WTC11 (cell line): ENCODE measurements at regions not wholly inside any gene's neighbourhood (a gene's known extent, or its start where the extent isn't known, plus 50 kb on each side); places are given as distances from the start of the nearest gene placed in this dataset.

Experiments
- ATAC-seq: fragments of 200-7000 bp; cut with Tn5 transposase; 2 replicates; pipeline ENCODE4 v1.10.0; 2021; ENCODE audit warnings: mild to moderate bottlenecking, moderate library complexity
- CTCF ChIA-PET: fragments of 300-600 bp; sonication (Branson Sonifier 250); formaldehyde crosslinking; loops from one replicate; lab custom pipeline; 2021; ENCODE audit warnings: antibody characterized with exemption; lab: Charles Lee
- POLR2A ChIA-PET: fragments of 350-600 bp; sonication (Branson Sonifier 250); formaldehyde crosslinking; loops from one replicate; lab custom pipeline; 2021; ENCODE audit warnings: antibody characterized with exemption; lab: Charles Lee
- DNase-seq: peaks from one replicate; pipeline ENCODE4 v3.0.0; 2021; ENCODE audit warnings: low spot score
- H3K27ac Mint-ChIP-seq: 2 replicates; pipeline ENCODE4 v1.8.0; 2021; ENCODE audit warnings: mixed read lengths
- H3K27me3 Mint-ChIP-seq: 2 replicates; pipeline ENCODE4 v1.8.0; 2021; ENCODE audit warnings: low read depth, mild to moderate bottlenecking, moderate library complexity, mixed read lengths
- H3K36me3 Mint-ChIP-seq: 2 replicates; pipeline ENCODE4 v1.8.0; 2021; ENCODE audit warnings: mixed read lengths
- H3K4me1 Mint-ChIP-seq: 2 replicates; pipeline ENCODE4 v1.8.0; 2022; ENCODE audit warnings: mixed read lengths
- H3K4me3 Mint-ChIP-seq: 2 replicates; pipeline ENCODE4 v1.8.0; 2021; ENCODE audit warnings: mild to moderate bottlenecking, moderate library complexity, mixed read lengths
- H3K9me3 Mint-ChIP-seq: 2 replicates; pipeline ENCODE4 v1.8.0; 2021; ENCODE audit warnings: mixed read lengths
- ELF4 ChIP-seq: sonication (generic); formaldehyde crosslinking; IDR thresholded peaks from 2 replicates; pipeline ENCODE4 v1.8.1; 2022; ENCODE audit warnings: low read depth, mild to moderate bottlenecking, moderate library complexity, missing genetic modification reagents
- NFYB ChIP-seq: sonication (generic); formaldehyde crosslinking; conservative IDR thresholded peaks from 2 replicates; pipeline ENCODE4 v1.8.0; 2022; ENCODE audit warnings: low read depth, missing genetic modification reagents
- NR1H2 ChIP-seq: sonication (generic); formaldehyde crosslinking; IDR thresholded peaks from 2 replicates; pipeline ENCODE4 v1.9.0; 2021; ENCODE audit warnings: mild to moderate bottlenecking, moderate library complexity, missing genetic modification reagents
- NR2C2 ChIP-seq: sonication (generic); formaldehyde crosslinking; IDR thresholded peaks from 2 replicates; pipeline ENCODE4 v1.8.0; 2022; ENCODE audit warnings: mild to moderate bottlenecking, missing genetic modification reagents
- SOX15 ChIP-seq: fragments of 250-450 bp; sonication (Bioruptor Pico); IDR thresholded peaks from 2 replicates; pipeline ENCODE4 v1.9.0; 2021; ENCODE audit warnings: mild to moderate bottlenecking
- TCF7 ChIP-seq: sonication (generic); formaldehyde crosslinking; IDR thresholded peaks from 2 replicates; pipeline ENCODE4 v1.8.0; 2022; ENCODE audit warnings: mild to moderate bottlenecking, low read depth, missing genetic modification reagents, moderate library complexity
- TEAD1 ChIP-seq: sonication (generic); formaldehyde crosslinking; IDR thresholded peaks from 2 replicates; pipeline ENCODE4 v1.8.0; 2022; ENCODE audit warnings: mild to moderate bottlenecking, missing genetic modification reagents
- ZNF138 ChIP-seq: sonication (generic); formaldehyde crosslinking; conservative IDR thresholded peaks from 2 replicates; pipeline ENCODE4 v1.8.1; 2022; ENCODE audit warnings: mild to moderate bottlenecking, moderate library complexity, missing genetic modification reagents
- TF ChIP-seq, protein P1 (sequence below): fragments of 250-450 bp; sonication (Bioruptor Pico); IDR thresholded peaks from 2 replicates; pipeline ENCODE4 v1.9.0; 2021; ENCODE audit warnings: moderate library complexity, mild to moderate bottlenecking, inconsistent platforms, borderline replicate concordance
- TF ChIP-seq, protein P2 (sequence below): sonication (generic); formaldehyde crosslinking; IDR thresholded peaks from 2 replicates; pipeline ENCODE4 v1.8.1; 2023; ENCODE audit warnings: mild to moderate bottlenecking, missing genetic modification reagents
- TF ChIP-seq, protein P3 (sequence below): sonication (generic); formaldehyde crosslinking; IDR thresholded peaks from 2 replicates; pipeline ENCODE4 v1.8.1; 2023; ENCODE audit warnings: mild to moderate bottlenecking, missing genetic modification reagents, moderate library complexity
- TF ChIP-seq, protein P4 (sequence below): sonication (generic); formaldehyde crosslinking; IDR thresholded peaks from 2 replicates; pipeline ENCODE4 v1.8.1; 2022; ENCODE audit warnings: mild to moderate bottlenecking, missing genetic modification reagents, moderate library complexity, borderline replicate concordance
- TF ChIP-seq, protein P5 (sequence below): fragments of 250-450 bp; sonication (Bioruptor Pico); IDR thresholded peaks from 2 replicates; pipeline ENCODE4 v2.1.2; 2022; ENCODE audit warnings: mild to moderate bottlenecking, moderate library complexity
- TF ChIP-seq, protein P6 (sequence below): fragments of 250-450 bp; sonication (Bioruptor Pico); IDR thresholded peaks from 2 replicates; pipeline ENCODE4 v1.9.0; 2021; ENCODE audit warnings: mild to moderate bottlenecking, borderline replicate concordance

DNA sequence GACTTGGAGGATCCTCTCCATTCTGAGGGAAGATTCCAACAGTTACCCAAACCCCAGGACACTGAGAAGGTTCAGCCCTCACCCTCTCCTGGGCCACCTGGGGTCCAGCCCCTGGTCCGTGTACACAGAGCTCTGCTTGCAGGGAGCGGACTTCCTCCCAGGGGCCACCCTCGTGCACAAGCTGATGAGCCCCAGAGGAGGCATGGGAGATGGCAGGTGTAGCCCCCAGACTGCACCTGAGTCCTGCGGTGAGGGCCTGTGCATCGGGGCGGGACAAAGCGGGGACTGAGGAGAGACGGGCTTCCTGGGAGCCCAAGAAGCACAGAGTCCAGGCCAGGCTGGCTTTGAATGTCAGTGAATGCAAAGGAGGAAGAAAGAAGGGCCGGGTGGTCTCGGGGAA, 1374.9 kb downstream of the BRD1 start:
- TF ChIP-seq, protein P1, sequence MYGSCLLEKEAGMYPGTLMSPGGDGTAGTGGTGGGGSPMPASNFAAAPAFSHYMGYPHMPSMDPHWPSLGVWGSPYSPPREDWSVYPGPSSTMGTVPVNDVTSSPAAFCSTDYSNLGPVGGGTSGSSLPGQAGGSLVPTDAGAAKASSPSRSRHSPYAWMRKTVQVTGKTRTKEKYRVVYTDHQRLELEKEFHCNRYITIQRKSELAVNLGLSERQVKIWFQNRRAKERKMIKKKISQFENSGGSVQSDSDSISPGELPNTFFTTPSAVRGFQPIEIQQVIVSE (CRISPR knock-in tag) = no peak
- TF ChIP-seq, protein P2, sequence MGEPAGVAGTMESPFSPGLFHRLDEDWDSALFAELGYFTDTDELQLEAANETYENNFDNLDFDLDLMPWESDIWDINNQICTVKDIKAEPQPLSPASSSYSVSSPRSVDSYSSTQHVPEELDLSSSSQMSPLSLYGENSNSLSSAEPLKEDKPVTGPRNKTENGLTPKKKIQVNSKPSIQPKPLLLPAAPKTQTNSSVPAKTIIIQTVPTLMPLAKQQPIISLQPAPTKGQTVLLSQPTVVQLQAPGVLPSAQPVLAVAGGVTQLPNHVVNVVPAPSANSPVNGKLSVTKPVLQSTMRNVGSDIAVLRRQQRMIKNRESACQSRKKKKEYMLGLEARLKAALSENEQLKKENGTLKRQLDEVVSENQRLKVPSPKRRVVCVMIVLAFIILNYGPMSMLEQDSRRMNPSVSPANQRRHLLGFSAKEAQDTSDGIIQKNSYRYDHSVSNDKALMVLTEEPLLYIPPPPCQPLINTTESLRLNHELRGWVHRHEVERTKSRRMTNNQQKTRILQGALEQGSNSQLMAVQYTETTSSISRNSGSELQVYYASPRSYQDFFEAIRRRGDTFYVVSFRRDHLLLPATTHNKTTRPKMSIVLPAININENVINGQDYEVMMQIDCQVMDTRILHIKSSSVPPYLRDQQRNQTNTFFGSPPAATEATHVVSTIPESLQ = no peak
- TF ChIP-seq SOX15 = no peak
- TF ChIP-seq, protein P3, sequence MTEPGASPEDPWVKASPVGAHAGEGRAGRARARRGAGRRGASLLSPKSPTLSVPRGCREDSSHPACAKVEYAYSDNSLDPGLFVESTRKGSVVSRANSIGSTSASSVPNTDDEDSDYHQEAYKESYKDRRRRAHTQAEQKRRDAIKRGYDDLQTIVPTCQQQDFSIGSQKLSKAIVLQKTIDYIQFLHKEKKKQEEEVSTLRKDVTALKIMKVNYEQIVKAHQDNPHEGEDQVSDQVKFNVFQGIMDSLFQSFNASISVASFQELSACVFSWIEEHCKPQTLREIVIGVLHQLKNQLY = no peak
- TF ChIP-seq, protein P4, sequence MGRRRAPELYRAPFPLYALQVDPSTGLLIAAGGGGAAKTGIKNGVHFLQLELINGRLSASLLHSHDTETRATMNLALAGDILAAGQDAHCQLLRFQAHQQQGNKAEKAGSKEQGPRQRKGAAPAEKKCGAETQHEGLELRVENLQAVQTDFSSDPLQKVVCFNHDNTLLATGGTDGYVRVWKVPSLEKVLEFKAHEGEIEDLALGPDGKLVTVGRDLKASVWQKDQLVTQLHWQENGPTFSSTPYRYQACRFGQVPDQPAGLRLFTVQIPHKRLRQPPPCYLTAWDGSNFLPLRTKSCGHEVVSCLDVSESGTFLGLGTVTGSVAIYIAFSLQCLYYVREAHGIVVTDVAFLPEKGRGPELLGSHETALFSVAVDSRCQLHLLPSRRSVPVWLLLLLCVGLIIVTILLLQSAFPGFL = no peak
- TF ChIP-seq, all 79 proteins: peak for 0
- H3K4me3 Mint-ChIP-seq = no peak overlapping the region
- DNase-seq (no peak), ATAC-seq (no peak)
- H3K27ac Mint-ChIP-seq = no peak overlapping the region
- H3K36me3 Mint-ChIP-seq = no peaks in the 10 kb centered on the region
- ChIA-PET CTCF (no interaction called here), POLR2A (no interaction called here)
- no peaks in the 10 kb centered on the region for H3K4me1 Mint-ChIP-seq
- no peaks in the 10 kb centered on the region for H3K9me3 Mint-ChIP-seq
- H3K27me3 Mint-ChIP-seq = no peaks in the 10 kb centered on the region

DNA sequence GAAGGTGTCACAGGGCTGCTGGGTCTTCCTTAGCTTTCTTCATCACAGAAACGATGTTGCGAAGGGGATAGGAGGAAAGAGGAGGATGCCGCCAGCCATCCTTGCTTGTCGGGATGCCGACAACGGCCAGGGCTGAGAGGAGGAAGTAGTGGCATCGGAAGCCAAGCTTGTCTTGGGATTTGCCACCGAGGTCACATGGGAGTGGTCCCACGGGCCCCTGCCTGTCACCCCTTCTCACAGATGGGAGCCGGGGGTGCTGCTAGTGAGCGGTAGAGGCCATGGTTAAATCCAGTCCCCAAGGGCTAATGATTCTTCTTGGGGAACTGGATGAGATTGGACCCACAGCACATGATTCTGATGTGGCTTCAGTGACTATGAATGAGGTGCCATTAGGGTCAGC, 1375.8 kb downstream of the BRD1 start:
- no peaks in the 10 kb centered on the region for H3K9me3 Mint-ChIP-seq
- TF ChIP-seq ELF4 (CRISPR knock-in tag) (no peak), TCF7 (CRISPR knock-in tag) (no peak), NR1H2 (no peak), NFYB (CRISPR knock-in tag) (no peak), TEAD1 (CRISPR knock-in tag) (no peak), NR2C2 (CRISPR knock-in tag) (no peak), ZNF138 (CRISPR knock-in tag) (no peak)
- TF ChIP-seq, protein P5, sequence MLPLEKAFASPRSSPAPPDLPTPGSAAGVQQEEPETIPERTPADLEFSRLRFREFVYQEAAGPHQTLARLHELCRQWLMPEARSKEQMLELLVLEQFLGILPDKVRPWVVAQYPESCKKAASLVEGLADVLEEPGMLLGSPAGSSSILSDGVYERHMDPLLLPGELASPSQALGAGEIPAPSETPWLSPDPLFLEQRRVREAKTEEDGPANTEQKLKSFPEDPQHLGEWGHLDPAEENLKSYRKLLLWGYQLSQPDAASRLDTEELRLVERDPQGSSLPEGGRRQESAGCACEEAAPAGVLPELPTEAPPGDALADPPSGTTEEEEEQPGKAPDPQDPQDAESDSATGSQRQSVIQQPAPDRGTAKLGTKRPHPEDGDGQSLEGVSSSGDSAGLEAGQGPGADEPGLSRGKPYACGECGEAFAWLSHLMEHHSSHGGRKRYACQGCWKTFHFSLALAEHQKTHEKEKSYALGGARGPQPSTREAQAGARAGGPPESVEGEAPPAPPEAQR (CRISPR knock-in tag) = no peak
- TF ChIP-seq, protein P6, sequence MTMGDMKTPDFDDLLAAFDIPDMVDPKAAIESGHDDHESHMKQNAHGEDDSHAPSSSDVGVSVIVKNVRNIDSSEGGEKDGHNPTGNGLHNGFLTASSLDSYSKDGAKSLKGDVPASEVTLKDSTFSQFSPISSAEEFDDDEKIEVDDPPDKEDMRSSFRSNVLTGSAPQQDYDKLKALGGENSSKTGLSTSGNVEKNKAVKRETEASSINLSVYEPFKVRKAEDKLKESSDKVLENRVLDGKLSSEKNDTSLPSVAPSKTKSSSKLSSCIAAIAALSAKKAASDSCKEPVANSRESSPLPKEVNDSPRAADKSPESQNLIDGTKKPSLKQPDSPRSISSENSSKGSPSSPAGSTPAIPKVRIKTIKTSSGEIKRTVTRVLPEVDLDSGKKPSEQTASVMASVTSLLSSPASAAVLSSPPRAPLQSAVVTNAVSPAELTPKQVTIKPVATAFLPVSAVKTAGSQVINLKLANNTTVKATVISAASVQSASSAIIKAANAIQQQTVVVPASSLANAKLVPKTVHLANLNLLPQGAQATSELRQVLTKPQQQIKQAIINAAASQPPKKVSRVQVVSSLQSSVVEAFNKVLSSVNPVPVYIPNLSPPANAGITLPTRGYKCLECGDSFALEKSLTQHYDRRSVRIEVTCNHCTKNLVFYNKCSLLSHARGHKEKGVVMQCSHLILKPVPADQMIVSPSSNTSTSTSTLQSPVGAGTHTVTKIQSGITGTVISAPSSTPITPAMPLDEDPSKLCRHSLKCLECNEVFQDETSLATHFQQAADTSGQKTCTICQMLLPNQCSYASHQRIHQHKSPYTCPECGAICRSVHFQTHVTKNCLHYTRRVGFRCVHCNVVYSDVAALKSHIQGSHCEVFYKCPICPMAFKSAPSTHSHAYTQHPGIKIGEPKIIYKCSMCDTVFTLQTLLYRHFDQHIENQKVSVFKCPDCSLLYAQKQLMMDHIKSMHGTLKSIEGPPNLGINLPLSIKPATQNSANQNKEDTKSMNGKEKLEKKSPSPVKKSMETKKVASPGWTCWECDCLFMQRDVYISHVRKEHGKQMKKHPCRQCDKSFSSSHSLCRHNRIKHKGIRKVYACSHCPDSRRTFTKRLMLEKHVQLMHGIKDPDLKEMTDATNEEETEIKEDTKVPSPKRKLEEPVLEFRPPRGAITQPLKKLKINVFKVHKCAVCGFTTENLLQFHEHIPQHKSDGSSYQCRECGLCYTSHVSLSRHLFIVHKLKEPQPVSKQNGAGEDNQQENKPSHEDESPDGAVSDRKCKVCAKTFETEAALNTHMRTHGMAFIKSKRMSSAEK = no peak
- TF ChIP-seq, all 79 proteins: peak for 0
- ChIA-PET CTCF (no interaction called here), POLR2A (no interaction called here)
- DNase-seq (no peak), ATAC-seq (no peak)
- no peaks in the 10 kb centered on the region for H3K27me3 Mint-ChIP-seq
- no peaks in the 10 kb centered on the region for H3K36me3 Mint-ChIP-seq
- no peak overlapping the region for H3K4me3 Mint-ChIP-seq
- H3K27ac Mint-ChIP-seq = no peak overlapping the region
- H3K4me1 Mint-ChIP-seq = no peaks in the 10 kb centered on the region
